ENCODE measurements at regions not wholly inside any gene's neighbourhood (a gene's known extent, or its start where the extent isn't known, plus 50 kb on each side); places are given as distances from the start of the nearest gene placed in this dataset.

DNA sequence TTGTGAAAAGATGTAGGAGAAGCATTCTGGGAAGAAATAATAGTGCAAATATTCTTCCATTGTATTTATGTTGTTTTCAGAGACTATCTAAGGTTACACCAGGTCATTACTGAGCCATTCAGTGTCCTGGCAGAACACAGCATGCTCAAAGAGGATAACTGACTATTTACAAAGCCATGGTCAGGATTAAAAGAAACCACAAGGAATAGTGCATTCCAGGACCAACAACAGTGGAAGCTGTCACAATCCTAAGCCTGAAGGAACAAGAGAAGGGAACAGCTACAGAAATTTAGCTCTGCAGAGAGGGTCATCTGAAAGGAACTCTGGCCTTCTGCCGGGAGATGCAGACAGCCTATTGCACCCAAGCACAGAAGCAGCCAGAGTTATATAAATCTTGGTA lies 116.7 kb downstream of the DSC3 start:
- Histone ChIP-seq H3K27me3 (ENCODE audit: insufficient read depth, low read depth) (no peaks in the 10 kb centered on the region), H2AFZ (ENCODE audit: low read depth) (no peak overlapping the region), H3K9ac (no peak overlapping the region), H3K79me2 (ENCODE audit: insufficient read depth, low read depth) (no peaks in the 10 kb centered on the region), H3K4me3 (IDR thresholded peaks at IDR 0.05; ENCODE audit: insufficient read depth, low read depth, low read length) (no peak overlapping the region), H3K4me1 (ENCODE audit: low read depth, poor library complexity, severe bottlenecking) (no peaks in the 10 kb centered on the region), H3K4me2 (no peak overlapping the region), H4K20me1 (ENCODE audit: insufficient read depth) (no peaks in the 10 kb centered on the region), H3K36me3 (ENCODE audit: insufficient read depth) (no peaks in the 10 kb centered on the region), H3K27ac (no peak overlapping the region)
- TF ChIP-seq, protein P1, sequence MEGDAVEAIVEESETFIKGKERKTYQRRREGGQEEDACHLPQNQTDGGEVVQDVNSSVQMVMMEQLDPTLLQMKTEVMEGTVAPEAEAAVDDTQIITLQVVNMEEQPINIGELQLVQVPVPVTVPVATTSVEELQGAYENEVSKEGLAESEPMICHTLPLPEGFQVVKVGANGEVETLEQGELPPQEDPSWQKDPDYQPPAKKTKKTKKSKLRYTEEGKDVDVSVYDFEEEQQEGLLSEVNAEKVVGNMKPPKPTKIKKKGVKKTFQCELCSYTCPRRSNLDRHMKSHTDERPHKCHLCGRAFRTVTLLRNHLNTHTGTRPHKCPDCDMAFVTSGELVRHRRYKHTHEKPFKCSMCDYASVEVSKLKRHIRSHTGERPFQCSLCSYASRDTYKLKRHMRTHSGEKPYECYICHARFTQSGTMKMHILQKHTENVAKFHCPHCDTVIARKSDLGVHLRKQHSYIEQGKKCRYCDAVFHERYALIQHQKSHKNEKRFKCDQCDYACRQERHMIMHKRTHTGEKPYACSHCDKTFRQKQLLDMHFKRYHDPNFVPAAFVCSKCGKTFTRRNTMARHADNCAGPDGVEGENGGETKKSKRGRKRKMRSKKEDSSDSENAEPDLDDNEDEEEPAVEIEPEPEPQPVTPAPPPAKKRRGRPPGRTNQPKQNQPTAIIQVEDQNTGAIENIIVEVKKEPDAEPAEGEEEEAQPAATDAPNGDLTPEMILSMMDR (conservative IDR thresholded peaks at IDR 0.05; ENCODE audit: low read depth, low read length) = no peak

GRCh38 chr18:30920757-30921156 lies 121.8 kb downstream of the DSC3 start:
- Histone ChIP-seq H3K9ac (no peak overlapping the region), H4K20me1 (ENCODE audit: insufficient read depth) (no peaks in the 10 kb centered on the region), H3K4me2 (no peak overlapping the region), H3K36me3 (ENCODE audit: insufficient read depth) (no peaks in the 10 kb centered on the region), H2AFZ (ENCODE audit: low read depth) (no peak overlapping the region), H3K4me3 (IDR thresholded peaks at IDR 0.05; ENCODE audit: insufficient read depth, low read depth, low read length) (no peak overlapping the region), H3K4me1 (ENCODE audit: low read depth, poor library complexity, severe bottlenecking) (no peaks in the 10 kb centered on the region), H3K27me3 (ENCODE audit: insufficient read depth, low read depth) (no peaks in the 10 kb centered on the region), H3K27ac (no peak overlapping the region), H3K79me2 (ENCODE audit: insufficient read depth, low read depth) (no peaks in the 10 kb centered on the region)
- TF ChIP-seq, protein P1 (conservative IDR thresholded peaks at IDR 0.05; ENCODE audit: low read depth, low read length) = no peak

GRCh38 chr18:30920351-30920750 lies 122.2 kb downstream of the DSC3 start:
- Histone ChIP-seq H3K27ac (no peak overlapping the region), H3K36me3 (ENCODE audit: insufficient read depth) (no peaks in the 10 kb centered on the region), H3K9ac (no peak overlapping the region), H3K4me1 (ENCODE audit: low read depth, poor library complexity, severe bottlenecking) (no peaks in the 10 kb centered on the region), H3K4me2 (no peak overlapping the region), H3K4me3 (IDR thresholded peaks at IDR 0.05; ENCODE audit: insufficient read depth, low read depth, low read length) (no peak overlapping the region), H3K79me2 (ENCODE audit: insufficient read depth, low read depth) (no peaks in the 10 kb centered on the region), H4K20me1 (ENCODE audit: insufficient read depth) (no peaks in the 10 kb centered on the region), H3K27me3 (ENCODE audit: insufficient read depth, low read depth) (no peaks in the 10 kb centered on the region), H2AFZ (ENCODE audit: low read depth) (no peak overlapping the region)
- TF ChIP-seq, protein P1 (conservative IDR thresholded peaks at IDR 0.05; ENCODE audit: low read depth, low read length) = no peak

DNA sequence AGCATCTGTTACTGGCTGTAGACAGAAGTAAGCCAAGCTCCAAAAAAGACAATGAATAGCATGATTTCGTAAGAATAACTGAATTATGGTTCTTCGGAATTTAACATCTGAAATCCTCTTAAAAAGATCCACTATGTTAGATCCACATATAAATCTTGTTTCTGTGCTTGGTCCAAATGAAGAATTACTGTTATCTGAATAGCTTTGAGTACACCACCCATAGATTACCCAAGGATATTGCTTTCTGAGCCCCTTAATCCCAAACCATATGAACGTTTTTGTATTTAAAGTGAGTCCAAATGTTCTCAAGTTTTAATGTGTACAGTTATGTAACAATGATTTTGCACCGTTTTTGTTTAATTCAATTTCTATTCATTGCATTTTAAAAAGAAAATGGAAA lies 124.9 kb downstream of the DSC3 start:
- no peak overlapping the region for H3K4me3 ChIP-seq (IDR thresholded peaks at IDR 0.05; ENCODE audit: insufficient read depth, low read depth, low read length)
- no peaks in the 10 kb centered on the region for H3K36me3 ChIP-seq (ENCODE audit: insufficient read depth)
- H3K27me3 ChIP-seq (ENCODE audit: insufficient read depth, low read depth) = no peaks in the 10 kb centered on the region
- H3K79me2 ChIP-seq (ENCODE audit: insufficient read depth, low read depth) = no peaks in the 10 kb centered on the region
- no peak overlapping the region for H2AFZ ChIP-seq (ENCODE audit: low read depth)
- H3K4me2 ChIP-seq = no peak overlapping the region
- H3K27ac ChIP-seq = no peak overlapping the region
- H3K9ac ChIP-seq = no peak overlapping the region
- H4K20me1 ChIP-seq (ENCODE audit: insufficient read depth) = no peaks in the 10 kb centered on the region
- no peaks in the 10 kb centered on the region for H3K4me1 ChIP-seq (ENCODE audit: low read depth, poor library complexity, severe bottlenecking)
- TF ChIP-seq, protein P1 (conservative IDR thresholded peaks at IDR 0.05; ENCODE audit: low read depth, low read length) = no peak
